RPMI7951 (cell line): ENCODE measurements at regions not wholly inside any gene's neighbourhood (a gene's known extent, or its start where the extent isn't known, plus 50 kb on each side); places are given as distances from the start of the nearest gene placed in this dataset.
A peak's percentile ranks its signal among the peaks of the same experiment; 100 is the strongest.
"Not testable (repeated sequence)": the region's sequence is repeated elsewhere in the genome, so short reads cannot be mapped to it uniquely, and the experiment has no call there.

Experiments
- DNase-seq: peaks from one replicate; pipeline ENCODE4 v3.0.0-alpha.2; 2012; ENCODE audit warnings: low read depth

DNA sequence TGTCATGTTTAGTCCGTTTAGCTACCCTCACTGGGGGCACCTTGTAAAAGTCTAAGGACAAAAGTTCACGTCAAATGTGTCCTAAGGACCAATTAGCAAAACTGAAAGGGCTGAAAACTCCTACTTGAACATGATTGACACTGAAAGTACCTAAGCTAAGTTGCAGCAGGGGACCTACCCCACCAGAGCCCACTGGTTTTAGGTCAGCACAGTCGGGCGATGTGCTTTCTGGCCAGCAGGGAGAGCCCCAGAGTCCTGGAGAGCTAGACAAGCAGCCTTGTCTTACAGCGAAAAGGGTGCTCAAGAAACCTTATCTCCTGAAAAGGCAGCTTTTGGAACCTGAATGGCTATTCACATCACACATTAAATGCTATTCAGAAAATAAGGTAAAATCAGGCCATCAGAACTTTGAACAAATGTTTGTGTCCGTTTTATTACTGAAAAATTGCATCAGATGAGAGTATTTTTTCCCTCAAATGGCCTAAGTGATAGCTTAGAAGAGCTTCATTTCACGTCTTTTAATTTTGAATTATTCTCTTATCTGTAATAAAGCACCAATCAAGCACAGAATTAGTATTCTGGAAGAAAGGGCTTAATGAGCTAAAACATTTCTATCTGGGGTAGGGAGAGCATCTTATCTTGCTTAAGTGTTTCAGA is 52.2 kb upstream of the MKI67 start:
- peak; percentile 10 for DNase-seq

GRCh38 chr10:128180843-128181242 is 54.6 kb upstream of the MKI67 start:
- DNase-seq: no peak

- no peak for DNase-seq
Measured at GRCh38 chr10:128185627-128186026, 59.4 kb upstream of the MKI67 start.

DNA sequence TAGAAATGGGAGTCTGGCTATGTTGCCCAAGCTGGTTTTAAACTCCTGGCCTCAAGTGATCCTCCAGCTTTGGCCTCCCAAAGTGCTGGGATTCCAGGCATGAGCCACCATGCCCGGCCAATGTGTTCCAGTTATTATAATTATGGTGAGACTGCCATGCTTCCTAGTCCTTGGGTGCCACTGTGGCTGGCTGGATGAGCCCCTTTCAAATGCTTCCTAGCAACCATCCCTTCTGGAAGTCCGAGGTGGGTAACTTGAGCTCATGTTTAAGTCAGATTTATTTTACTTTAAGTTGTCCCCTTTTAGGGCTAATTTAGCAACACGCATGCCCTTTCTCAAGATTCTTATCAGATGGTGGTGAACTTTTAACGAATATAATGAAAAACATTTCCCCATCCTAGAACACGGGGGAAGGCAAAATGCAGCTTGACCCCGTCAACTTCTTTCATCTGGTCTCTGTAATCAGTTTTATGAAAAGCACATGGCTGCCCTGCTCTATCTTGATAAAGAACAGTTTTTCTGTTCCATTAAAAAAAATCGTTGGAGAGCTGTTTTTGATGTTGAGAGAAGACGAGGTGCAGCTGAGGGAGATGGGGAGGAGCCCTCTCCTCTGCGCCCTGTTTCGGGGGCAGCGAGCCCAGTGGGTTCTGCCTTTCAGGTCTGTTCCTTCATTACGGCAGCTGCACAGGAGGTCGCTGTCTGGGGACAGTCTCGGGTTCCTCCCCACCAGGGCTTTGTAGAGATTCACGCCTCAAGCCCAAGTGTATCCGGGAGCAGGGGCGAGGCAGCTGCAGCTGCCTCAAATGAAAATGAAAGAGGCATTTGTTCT is 61.0 kb upstream of the MKI67 start:
- DNase-seq: no peak

- DNase-seq: no peak
Measured at GRCh38 chr10:128187788-128188185, 61.6 kb upstream of the MKI67 start.

DNA sequence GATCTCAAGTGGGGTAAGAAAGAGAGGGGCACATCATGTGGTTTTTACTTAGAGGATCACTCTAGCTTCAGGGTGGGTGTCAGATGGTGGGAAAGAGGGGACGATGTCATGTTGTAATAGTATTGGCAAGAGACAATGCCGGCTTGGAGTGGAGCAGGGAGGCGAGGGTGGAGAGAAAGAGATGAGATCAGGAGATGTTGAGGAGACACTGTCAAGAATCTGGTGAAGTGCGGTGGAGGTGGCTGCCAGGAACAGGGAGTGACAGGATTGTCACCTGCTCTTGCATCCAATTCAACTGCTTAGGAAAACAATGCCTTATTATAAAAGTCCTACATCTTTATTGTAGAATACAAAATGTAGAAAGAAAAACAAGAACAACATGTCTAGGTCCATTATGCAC is 63.0 kb upstream of the MKI67 start:
- no peak for DNase-seq

- no peak for DNase-seq
Measured at GRCh38 chr10:128191847-128192246, 65.6 kb upstream of the MKI67 start.

- not testable (repeated sequence) for DNase-seq
Measured at GRCh38 chr10:128201826-128202225, 75.6 kb upstream of the MKI67 start.

DNA sequence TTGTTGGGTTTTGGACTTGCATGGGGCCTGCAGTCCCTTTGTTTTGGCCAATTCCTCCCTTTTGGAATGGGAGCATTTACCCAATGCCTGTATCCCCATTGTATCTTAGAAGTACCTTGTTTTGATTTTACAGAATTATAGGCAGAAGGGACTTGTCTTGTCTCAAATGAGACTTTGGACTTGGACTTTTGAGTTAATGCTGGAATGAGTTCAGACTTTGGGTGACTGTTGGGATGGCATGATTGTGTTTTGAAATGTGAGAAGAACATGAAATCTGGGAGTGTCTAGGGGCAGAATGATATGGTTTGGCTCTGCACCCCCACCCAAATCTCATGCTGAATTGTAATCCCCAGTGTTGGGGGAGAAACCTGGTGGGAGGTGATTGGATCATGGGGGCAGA is 76.8 kb upstream of the MKI67 start:
- DNase-seq: no peak

DNA sequence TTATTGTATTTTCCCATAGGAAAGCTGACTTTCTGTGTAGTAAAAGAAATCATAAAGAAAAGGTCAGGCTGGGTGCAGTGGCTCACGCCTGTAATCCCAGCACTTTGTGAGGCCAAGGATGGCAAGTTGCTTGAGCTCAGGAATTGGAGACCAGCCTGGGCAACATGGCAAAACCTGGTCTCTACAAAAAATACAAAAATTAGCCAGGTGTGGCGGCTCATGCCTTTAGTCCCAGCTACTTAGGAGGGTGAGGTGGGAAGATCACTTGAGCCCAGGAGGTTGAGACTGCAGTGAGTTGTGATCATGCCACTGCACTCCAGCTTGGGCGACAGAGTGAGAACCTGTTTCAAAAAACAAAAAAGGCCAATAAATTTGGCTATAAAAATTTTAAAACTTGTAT is 79.4 kb upstream of the MKI67 start:
- DNase-seq: not testable (repeated sequence)

DNA sequence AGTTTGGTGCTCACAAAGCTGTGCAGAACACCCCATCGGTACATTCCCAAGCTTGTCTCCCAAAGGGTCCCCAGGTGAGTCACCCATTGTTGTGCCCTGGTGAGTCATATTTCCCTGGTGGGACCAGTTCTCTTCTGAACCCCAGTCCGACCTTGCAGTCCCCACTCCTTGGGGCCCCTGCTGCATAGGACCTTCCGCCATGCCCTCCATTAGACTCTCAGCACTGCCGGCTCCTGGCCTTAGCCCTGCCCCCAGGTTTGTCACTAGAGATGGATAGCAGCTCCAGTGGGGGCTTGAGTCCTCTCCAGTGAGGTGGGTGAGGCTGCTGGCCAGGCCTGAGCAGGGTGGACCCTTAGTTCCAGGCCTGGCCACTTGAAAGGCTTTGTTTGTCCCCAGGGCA is 80.5 kb upstream of the MKI67 start:
- DNase-seq: no peak

DNA sequence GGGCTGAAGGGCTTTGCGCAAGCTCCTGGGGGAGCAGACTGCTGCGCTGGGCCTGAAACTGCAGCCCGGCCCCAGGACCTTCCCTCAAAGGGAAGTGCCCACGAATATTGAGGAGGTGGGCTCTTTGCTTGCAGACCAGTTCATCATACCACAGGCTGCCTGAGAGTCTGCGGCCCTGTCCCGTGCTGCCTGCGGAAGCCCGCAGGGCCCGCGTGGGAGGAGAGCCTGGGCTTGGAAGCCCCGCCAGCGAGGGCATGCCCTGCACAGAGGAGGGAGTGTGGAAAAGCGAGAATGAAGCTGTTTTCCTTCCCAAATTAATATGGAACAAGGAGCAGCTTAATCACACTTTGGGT is 83.6 kb upstream of the MKI67 start:
- DNase-seq: no peak

DNA sequence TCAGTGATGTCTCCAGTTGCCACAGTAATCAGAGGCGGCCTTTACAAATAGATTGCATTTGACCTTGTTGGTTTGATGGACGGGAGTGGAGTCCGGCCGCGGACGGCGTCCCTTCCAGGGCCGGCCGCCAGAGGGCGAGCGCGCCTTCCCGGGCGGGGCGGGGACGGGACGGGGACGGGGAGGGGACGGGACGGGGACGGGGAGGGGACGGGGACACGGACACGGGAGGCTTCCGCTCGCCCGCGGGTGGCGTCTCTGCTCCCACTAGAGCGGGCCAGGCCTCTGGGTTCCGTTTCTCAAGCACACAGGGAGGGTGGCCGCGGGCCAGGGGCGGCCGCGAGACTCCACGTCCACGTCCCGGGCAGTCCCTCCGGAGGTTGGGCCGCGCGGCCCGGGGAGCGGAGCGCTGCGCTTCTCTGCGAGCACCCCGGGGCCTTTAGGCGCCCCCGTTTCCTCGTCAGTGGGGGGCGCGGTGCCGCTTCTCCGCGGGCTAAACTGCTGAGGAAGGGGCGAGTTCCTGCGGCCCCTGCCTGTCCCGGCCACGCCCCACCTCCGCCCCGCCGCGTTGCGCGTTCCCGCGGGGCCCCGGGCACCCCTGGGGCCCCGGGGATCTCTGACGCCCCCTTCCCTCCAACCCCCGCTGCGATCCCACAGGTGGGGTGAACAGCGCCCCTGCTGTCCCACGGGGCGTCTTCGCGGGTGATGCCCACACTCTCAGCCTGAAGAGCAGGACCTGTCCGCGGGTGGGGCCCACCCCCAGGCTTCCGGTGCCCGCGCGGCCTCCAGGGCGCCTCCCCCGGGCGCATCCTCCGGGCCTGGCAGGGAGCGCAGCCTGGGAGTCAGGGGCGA is 84.2 kb upstream of the MKI67 start:
- peak; percentile 21 for DNase-seq

GRCh38 chr10:128211064-128211504 is 84.9 kb upstream of the MKI67 start:
- no peak for DNase-seq

GRCh38 chr10:128211953-128212727 is 85.9 kb upstream of the MKI67 start:
- DNase-seq: peak; percentile 53

DNA sequence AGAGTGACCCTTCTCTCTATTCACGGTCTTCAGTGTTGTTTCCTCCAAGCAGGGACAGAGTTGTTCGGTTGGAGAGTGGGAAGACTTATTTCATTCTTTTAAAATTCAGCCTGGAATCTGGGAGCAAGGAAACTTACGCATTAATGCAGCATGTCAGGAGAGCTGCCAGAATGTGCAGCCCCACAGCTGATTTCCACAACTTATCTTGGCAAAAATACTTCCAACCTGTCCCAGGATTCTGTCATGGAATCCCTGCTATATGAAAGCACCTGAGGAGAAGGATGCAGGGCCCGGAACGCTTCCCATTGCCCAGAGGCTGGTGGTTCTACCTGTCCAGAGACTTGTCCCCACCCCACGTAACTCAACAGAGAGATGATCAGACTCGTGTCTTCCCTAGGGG is 86.9 kb upstream of the MKI67 start:
- no peak for DNase-seq

GRCh38 chr10:128215733-128216132 is 89.5 kb upstream of the MKI67 start:
- DNase-seq: no peak

- DNase-seq: no peak
Measured at GRCh38 chr10:128217136-128217535, 90.9 kb upstream of the MKI67 start.

GRCh38 chr10:128218161-128218560 is 91.9 kb upstream of the MKI67 start:
- DNase-seq: no peak

- no peak for DNase-seq
Measured at GRCh38 chr10:128219295-128219694, 93.1 kb upstream of the MKI67 start.

GRCh38 chr10:128220021-128220420 is 93.8 kb upstream of the MKI67 start:
- no peak for DNase-seq

- DNase-seq: no peak
Measured at GRCh38 chr10:128221117-128221516, 94.9 kb upstream of the MKI67 start.
